Erythroblast (primary cell): ENCODE measurements at regions not wholly inside any gene's neighbourhood (a gene's known extent, or its start where the extent isn't known, plus 50 kb on each side); places are given as distances from the start of the nearest gene placed in this dataset.

Source experiments
- GATA1 ChIP-seq: IDR thresholded peaks from 2 replicates; pipeline ENCODE4 v1.6.1; 2011; ENCODE audit warnings: low read depth, mild to moderate bottlenecking, control low read depth, low read length, moderate library complexity
- POLR2A ChIP-seq: IDR thresholded peaks from 2 replicates; pipeline ENCODE4 v1.6.1; 2011; ENCODE audit warnings: mild to moderate bottlenecking, low read length

- TF ChIP-seq POLR2A, result no peak
- no peak for TF ChIP-seq GATA1
Measured at GRCh38 chr7:145462463-145462862, 626.6 kb upstream of the TPK1 start.
